ENCODE measurements at regions not wholly inside any gene's neighbourhood (a gene's known extent, or its start where the extent isn't known, plus 50 kb on each side); places are given as distances from the start of the nearest gene placed in this dataset.

DNA sequence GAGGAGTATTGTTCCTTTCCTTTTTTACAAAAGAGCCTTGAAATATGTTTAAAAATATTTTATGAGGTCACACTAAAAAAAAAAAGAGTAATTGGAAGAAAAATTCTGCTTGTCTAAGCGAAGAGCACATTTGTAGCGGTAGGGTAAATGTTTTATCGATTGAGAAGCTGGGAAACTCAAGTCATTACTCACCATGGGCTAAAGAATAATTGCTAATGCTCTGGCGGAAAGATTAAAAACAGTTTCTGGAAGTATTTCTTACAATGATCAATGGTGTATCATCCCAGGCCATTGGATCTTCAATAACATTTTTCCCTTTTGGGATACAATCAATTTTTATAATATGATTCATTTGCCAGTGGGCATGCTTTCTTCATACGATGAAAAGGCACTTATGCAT lies 450.0 kb downstream of the RASEF start:
- FAIRE-seq, result no peak
- no peak for TF ChIP-seq POLR2A (IDR thresholded peaks at IDR 0.05; ENCODE audit: low read depth, low read length)
- no peak for DNase-seq (ENCODE audit: insufficient read length, low spot score)

DNA sequence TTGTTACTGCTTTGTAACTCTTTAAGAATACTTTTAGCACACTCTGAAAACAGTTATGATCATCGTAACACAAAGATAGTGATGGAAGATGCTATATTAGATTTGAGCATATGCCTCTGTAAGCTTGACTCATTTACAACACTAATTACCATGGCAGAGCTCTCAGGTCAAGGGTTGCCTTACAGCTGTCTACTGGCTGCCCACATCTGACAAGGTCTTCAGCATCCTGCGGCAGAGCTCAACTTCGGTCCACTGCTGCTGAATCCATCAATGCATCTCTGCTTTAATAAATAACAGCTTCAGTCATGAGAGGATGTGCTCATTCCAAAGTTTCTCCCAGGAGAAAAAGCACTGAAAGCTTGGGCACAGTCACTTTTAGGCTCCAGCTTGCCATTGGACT lies 449.4 kb downstream of the RASEF start:
- DNase-seq (ENCODE audit: insufficient read length, low spot score), result no peak

DNA sequence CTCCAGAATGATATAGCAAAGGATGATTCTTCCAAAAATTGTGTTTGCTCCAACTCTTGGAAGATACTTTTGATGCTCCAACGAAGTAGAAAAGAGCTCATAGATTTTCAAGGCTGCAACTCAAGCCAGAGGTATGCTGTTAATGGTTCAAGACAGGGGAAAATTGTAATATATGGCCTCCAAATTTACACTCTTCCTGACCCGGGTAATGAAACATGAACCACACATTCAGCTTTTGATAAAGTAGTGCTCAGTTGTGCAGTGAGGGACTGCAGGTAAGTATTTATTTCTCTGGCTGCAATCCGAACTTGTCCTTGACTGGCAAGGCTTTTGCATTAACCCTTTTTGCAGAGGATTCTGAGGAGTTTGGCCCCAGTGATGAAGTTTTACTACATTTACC lies 446.4 kb downstream of the RASEF start:
- TF ChIP-seq POLR2A (IDR thresholded peaks at IDR 0.05; ENCODE audit: low read depth, low read length), result no peak
- no peak for DNase-seq (ENCODE audit: insufficient read length, low spot score)
- FAIRE-seq, result no peak

More for the DNA sequence above, 449.4 kb downstream of the RASEF start:
- TF ChIP-seq POLR2A (IDR thresholded peaks at IDR 0.05; ENCODE audit: low read depth, low read length), result no peak
- peak; percentile 64 for FAIRE-seq

DNA sequence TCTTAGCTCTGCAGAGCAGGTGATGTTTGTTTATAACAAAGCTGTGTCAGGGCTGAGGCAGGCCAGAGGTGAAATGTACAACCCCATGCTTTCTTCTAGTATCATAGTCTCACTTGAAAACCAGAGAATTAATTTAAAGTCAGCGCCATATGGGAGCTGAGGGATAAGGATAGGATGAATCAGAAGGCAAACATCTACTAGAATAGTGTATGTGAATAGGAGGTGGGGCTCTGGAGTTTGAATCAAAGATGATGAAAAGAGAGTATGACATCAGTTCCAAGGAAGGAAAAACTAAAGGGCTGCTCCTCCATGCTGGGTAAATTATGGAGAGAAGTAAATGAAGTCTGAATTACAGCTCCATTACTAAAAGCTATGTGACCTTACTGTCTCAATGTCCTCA lies 441.5 kb downstream of the RASEF start:
- no peak for TF ChIP-seq POLR2A (IDR thresholded peaks at IDR 0.05; ENCODE audit: low read depth, low read length)
- FAIRE-seq (peak; percentile 71), DNase-seq (ENCODE audit: insufficient read length, low spot score) (no peak)

DNA sequence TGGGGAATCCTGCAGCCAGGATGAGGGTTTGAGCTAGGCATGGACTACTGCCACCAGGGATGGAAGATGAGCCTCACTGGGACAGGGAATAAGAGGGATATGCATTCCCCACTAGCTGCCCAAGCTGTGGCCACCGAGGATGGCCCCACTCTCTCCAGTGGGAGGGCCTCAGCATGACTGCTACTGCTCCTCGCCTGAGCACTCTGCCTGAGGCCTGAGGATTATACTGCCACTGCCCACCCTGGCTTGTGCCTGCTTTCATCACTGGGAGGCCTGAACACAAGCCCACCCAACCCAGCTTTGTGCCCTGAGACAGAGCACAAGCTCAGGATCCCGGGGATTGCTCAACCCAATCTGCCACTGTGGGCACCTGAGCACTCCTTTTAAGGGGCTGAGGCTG lies 425.6 kb downstream of the RASEF start:
- no peak for TF ChIP-seq POLR2A (IDR thresholded peaks at IDR 0.05; ENCODE audit: low read depth, low read length)
- FAIRE-seq (no peak), DNase-seq (ENCODE audit: insufficient read length, low spot score) (no peak)

DNA sequence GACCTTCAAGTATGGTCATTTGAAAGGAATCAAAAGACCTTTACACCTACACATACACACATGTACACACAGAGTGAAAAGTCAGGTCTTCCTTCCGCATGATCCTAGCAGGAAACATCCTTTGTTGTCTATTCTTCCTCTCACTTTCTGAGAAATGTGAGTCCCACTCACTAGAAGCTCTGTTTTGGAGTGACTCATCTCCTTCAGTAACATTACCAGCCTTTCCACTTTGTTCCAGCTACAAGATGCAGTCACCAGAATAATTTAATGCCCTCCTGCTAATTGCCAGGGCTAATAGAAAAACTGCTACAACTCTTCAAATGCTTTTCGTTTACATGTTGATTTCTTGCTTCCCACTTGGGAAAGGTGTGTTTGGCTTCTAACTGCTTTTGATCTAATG lies 417.3 kb downstream of the RASEF start:
- DNase-seq (ENCODE audit: insufficient read length, low spot score) (no peak), FAIRE-seq (peak; percentile 96)
- TF ChIP-seq POLR2A (IDR thresholded peaks at IDR 0.05; ENCODE audit: low read depth, low read length), result no peak

DNA sequence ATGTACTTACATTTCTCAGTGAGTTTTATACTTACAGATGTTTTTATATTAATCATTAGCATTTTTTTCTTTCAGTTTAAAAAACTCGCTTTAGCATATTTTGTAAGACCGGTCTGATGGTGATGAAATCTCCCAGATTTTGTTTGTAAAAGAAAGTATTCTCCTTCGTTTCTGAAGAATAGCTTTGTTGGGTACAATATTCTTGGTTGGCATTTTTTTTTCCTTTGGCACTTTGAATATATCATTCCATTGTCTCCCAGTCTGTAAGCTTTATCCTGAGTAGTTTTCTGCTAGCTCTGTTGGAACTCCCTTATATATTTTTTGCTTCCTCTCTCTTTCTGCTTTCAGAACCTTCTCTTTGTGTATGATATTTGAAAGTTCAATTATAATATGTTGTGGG lies 412.6 kb downstream of the RASEF start:
- TF ChIP-seq POLR2A (IDR thresholded peaks at IDR 0.05; ENCODE audit: low read depth, low read length), result no peak
- peak; percentile 15 for FAIRE-seq
- DNase-seq (ENCODE audit: insufficient read length, low spot score), result no peak

DNA sequence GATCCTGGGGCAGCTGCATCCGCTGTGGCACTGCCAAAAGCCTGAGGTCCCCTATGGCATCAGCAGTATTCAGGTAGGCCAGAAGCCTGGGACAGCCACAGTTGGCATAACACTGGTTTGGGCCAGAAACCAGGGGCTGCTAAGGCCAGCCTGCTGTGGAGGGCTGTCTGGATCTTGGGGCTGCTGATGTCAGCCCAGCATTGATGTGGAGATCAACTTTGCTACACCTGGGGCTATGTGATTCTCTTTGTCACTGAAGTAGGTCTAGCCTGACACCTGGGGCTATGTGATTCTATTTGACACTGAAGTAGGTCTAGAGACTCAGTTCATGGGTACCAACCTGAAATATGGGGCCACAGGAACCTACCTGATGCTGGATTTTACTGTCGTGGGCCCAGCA lies 411.5 kb downstream of the RASEF start:
- no peak for DNase-seq (ENCODE audit: insufficient read length, low spot score)
- no peak for TF ChIP-seq POLR2A (IDR thresholded peaks at IDR 0.05; ENCODE audit: low read depth, low read length)

DNA sequence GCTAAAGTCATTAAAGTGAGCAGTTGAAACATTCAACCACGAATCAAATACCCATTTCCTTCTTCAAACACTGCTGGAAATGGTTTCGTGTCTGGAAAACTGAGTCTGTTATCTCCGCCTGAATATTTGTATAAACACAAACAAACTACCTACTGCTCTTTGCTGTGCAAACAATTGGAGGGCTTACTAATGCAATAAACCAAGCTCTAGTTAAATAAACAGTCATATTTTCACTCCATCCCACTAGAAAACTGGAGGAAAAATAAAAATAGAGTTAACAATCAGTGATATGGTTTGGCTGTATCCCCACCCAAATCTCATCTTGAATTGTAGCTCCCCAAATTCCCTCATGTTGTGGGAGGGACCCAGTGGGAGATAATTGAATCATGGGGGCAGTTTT lies 397.6 kb downstream of the RASEF start:
- no peak for FAIRE-seq
- no peak for TF ChIP-seq POLR2A (IDR thresholded peaks at IDR 0.05; ENCODE audit: low read depth, low read length)
- no peak for DNase-seq (ENCODE audit: insufficient read length, low spot score)

More for the DNA sequence above, 411.5 kb downstream of the RASEF start:
- peak; percentile 38 for FAIRE-seq

DNA sequence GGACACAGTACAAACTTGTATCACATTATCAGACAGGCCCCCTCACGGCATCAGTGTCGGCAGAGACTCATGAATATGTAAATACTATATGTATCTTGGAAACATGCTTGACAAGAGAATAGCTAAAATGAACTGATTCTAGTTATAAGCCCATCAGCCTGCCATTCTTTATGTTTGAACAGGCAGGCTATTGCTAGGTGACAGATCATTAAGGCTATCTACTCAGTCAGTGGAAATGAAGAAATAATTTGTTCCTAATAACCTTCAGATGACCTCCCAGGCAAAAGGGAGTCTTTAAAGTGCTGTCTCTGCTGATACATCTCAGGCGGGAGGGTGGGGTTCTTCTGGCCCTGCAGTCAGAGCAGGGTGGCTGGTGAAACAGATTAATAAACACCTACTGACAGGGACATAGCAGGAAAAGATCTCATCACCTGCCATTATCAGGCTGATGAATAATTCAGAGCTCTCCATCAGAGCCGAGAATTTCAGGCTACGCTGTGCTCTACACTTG lies 394.2 kb downstream of the RASEF start:
- no peak for TF ChIP-seq POLR2A (IDR thresholded peaks at IDR 0.05; ENCODE audit: low read depth, low read length)
- DNase-seq (ENCODE audit: insufficient read length, low spot score) (no peak), FAIRE-seq (no peak)

DNA sequence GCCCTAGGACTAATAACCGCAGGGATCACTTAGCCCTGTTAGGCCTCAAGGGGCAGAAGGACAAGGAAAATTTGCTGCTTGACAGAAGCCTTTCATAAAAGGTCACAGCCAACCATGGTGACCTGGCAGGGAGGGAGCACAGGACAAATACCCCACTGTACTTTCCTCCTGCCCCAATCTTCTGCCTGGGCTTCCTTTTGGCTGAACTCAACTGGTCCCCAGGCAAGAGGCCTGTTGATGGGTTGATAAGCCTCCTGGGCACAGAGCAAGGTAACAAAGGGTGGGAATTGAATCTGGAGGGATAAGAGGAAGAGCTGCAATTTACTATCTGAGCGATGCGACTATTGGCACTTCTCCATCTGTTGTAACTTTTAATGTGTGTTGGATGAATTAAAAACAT lies 392.9 kb downstream of the RASEF start:
- DNase-seq (ENCODE audit: insufficient read length, low spot score) (no peak), FAIRE-seq (no peak)
- TF ChIP-seq POLR2A (IDR thresholded peaks at IDR 0.05; ENCODE audit: low read depth, low read length), result no peak

DNA sequence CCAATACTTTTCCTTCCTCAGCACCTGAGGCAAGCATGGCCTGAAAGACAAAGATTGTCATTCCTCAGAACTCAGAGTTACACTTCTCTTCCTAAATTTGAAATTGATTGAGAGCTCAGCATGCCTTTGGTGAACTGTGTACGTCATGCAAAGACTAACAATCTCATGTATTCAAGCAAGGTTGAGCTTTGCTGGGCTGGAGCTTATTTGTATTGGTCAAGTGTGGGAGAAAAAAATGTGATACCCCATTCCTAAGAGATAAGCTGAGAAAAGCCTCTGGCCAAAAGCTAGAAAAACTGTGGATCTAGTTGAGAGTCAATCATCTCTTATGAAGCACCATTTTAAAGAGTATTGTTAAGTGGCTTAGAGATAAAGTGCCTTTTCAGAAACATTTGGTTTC lies 392.2 kb downstream of the RASEF start:
- no peak for FAIRE-seq
- no peak for DNase-seq (ENCODE audit: insufficient read length, low spot score)
- TF ChIP-seq POLR2A (IDR thresholded peaks at IDR 0.05; ENCODE audit: low read depth, low read length), result no peak

DNA sequence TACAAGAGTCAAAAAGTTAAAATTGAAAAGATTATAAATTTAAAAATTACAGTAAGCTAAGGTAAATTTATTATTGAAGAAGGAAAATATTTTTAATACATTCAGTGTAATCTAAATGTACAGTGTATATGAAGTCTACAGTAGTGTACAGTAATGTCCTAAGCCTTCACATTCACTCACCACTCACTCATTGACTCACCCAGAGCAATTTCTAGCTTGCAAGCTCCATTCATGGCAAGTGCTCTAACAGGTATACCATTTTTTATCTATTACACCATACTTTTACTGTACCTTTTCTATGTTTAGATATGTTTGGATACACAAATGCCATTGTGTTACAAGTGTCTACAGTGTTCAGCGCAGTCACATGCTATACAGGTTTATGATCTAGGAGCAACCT lies 389.7 kb downstream of the RASEF start:
- DNase-seq (ENCODE audit: insufficient read length, low spot score) (no peak), FAIRE-seq (no peak)
- no peak for TF ChIP-seq POLR2A (IDR thresholded peaks at IDR 0.05; ENCODE audit: low read depth, low read length)

DNA sequence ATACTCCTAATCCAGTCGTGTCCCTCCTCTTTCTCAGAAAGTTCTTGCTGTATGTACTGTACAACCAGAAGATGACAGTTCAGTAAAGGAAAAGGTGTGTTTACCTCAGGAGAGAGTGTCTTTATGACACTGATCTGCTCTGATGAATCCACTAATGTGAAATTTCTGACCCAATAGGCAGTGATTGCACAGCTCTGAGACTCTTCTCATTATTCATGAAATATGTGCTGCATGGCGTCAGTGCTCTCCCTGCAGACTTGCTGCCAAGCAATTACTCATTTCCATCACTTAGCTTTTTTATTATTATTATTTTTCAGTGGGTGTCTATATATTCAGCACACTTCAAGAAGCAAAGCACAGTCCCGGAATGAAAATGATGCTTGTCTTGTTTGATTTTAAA lies 389.0 kb downstream of the RASEF start:
- FAIRE-seq (no peak), DNase-seq (ENCODE audit: insufficient read length, low spot score) (no peak)
- TF ChIP-seq POLR2A (IDR thresholded peaks at IDR 0.05; ENCODE audit: low read depth, low read length), result no peak

DNA sequence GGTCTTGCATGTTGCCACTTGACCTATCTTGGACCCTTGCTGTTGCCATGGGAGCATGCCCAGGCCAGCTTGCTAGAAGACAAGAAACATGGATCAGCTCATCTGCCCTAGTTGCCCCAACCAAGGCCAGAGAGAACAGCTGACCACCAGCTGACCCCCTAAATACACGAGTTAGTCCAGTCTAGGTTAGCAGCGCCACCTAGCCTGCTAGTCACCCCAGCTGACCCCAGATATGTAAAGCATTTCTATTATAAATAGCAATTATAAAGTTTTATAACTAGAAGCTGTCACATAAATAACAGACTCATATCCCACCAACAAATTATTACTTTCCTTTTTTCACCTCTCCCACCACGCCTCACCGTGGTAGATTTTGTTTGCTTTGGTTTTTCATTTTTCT lies 387.8 kb downstream of the RASEF start:
- FAIRE-seq (no peak), DNase-seq (ENCODE audit: insufficient read length, low spot score) (no peak)
- TF ChIP-seq POLR2A (IDR thresholded peaks at IDR 0.05; ENCODE audit: low read depth, low read length), result no peak

DNA sequence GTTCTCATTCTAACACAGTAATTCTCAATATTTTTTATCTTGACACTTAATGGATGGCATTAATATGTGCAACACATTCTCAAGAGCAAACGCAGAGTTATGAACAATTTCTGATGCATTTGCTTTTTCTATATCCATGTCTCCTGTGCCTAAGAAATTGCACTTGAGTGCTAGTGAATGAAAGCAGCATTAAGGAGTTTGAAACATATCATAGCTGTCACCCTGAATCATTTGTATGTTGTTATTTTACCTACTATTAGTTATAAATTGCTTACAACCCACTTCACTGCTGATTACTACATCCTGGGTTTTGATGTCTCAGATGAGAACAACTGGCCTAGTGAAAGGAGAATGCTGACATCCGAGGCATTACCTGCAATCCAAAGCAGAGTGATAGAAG lies 387.3 kb downstream of the RASEF start:
- TF ChIP-seq POLR2A (IDR thresholded peaks at IDR 0.05; ENCODE audit: low read depth, low read length), result no peak
- no peak for FAIRE-seq

More for the DNA sequence above, 387.3 kb downstream of the RASEF start:
- DNase-seq (ENCODE audit: insufficient read length, low spot score), result no peak

All from H54 (cell line).